Endothelial cell (in vitro differentiated cells): ENCODE measurements at regions not wholly inside any gene's neighbourhood (a gene's known extent, or its start where the extent isn't known, plus 50 kb on each side); places are given as distances from the start of the nearest gene placed in this dataset.

Source experiments
- DNase-seq: peaks from one replicate; pipeline ENCODE4 v3.0.0; 2021; ENCODE audit warnings: low spot score
- H3K27ac Mint-ChIP-seq: one replicate; pipeline ENCODE4 v1.8.0; 2021; ENCODE audit warnings: mixed read lengths, inconsistent platforms; ENCODE audit not compliant: unreplicated experiment
- H3K27me3 Mint-ChIP-seq: one replicate; pipeline ENCODE4 v1.8.0; 2021; ENCODE audit warnings: mild to moderate bottlenecking, moderate library complexity, mixed read lengths, inconsistent platforms; ENCODE audit not compliant: unreplicated experiment
- H3K36me3 Mint-ChIP-seq: one replicate; pipeline ENCODE4 v1.8.0; 2021; ENCODE audit warnings: mild to moderate bottlenecking, low read depth, mixed read lengths, inconsistent platforms; ENCODE audit not compliant: unreplicated experiment
- H3K4me1 Mint-ChIP-seq: one replicate; pipeline ENCODE4 v1.8.0; 2021; ENCODE audit warnings: mild to moderate bottlenecking, mixed read lengths, inconsistent platforms; ENCODE audit not compliant: unreplicated experiment
- H3K4me3 Mint-ChIP-seq: one replicate; pipeline ENCODE4 v1.8.0; 2021; ENCODE audit warnings: mild to moderate bottlenecking, mixed read lengths, inconsistent platforms; ENCODE audit not compliant: unreplicated experiment
- H3K9me3 Mint-ChIP-seq: one replicate; pipeline ENCODE4 v1.8.0; 2021; ENCODE audit warnings: mixed read lengths, inconsistent platforms; ENCODE audit not compliant: unreplicated experiment
- TF ChIP-seq, protein P1 (sequence below): fragments of 200-600 bp; sonication (generic); IDR thresholded peaks from one replicate; pipeline ENCODE4 v1.5.0; 2021; ENCODE audit warnings: antibody characterized with exemption; ENCODE audit not compliant: unreplicated experiment

DNA sequence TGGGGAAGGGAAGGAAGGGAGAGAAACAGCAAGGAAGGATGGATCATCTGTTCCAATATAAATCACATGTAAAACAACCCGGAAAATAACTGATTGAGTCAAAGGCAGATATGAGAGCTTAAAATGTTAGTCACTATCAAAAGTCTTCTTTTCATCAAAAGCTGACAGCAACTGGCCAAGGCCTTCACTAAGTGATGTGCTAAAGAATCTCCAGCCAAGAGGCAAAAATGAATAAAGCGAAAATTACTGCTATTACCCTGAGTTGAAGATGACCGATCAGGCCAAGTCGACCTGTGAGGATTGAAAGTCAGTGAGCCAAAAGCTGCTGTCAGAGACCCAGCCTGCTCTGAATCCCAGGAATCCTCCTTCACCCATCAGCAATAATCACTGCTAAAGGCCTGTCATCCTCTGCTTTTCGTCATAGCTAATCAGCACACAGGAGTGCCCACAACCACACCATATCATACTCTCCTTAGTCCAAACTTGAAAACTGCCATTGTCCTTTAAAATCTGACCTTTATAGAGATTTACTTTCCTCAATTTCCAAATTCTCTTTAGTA lies 736.9 kb downstream of the TLE1 start:
- Mint-ChIP-seq H3K4me1 (peaks cover 2% of the 10 kb centered on the region), H3K27ac (no peak overlapping the region), H3K9me3 (no peaks in the 10 kb centered on the region), H3K27me3 (no peaks in the 10 kb centered on the region), H3K4me3 (no peak overlapping the region), H3K36me3 (no peaks in the 10 kb centered on the region)
- TF ChIP-seq, protein P1, sequence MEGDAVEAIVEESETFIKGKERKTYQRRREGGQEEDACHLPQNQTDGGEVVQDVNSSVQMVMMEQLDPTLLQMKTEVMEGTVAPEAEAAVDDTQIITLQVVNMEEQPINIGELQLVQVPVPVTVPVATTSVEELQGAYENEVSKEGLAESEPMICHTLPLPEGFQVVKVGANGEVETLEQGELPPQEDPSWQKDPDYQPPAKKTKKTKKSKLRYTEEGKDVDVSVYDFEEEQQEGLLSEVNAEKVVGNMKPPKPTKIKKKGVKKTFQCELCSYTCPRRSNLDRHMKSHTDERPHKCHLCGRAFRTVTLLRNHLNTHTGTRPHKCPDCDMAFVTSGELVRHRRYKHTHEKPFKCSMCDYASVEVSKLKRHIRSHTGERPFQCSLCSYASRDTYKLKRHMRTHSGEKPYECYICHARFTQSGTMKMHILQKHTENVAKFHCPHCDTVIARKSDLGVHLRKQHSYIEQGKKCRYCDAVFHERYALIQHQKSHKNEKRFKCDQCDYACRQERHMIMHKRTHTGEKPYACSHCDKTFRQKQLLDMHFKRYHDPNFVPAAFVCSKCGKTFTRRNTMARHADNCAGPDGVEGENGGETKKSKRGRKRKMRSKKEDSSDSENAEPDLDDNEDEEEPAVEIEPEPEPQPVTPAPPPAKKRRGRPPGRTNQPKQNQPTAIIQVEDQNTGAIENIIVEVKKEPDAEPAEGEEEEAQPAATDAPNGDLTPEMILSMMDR = no peak
- no peak for DNase-seq

DNA sequence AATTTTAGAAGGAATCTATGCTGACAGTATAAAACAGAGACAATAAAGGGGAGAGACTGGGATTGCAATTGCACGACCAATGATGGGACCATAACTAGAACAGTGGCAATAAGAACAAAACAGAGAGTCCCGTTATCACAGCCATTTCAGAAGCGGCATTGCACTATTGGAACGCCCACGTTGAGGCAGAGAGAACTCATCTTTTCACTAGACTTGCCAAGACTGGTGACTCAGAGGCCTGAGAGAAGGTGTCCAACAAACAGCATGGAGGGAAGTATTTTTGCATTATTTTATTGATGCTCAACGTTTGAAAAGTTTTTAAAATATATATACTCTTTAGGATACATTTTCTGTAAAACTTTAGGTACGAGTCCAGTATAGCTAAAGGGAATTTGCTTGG lies 737.7 kb downstream of the TLE1 start:
- Mint-ChIP-seq H3K9me3 (no peaks in the 10 kb centered on the region), H3K4me1 (no peaks in the 10 kb centered on the region), H3K4me3 (no peak overlapping the region), H3K36me3 (no peaks in the 10 kb centered on the region), H3K27me3 (no peaks in the 10 kb centered on the region), H3K27ac (no peak overlapping the region)
- TF ChIP-seq, protein P1 = no peak
- DNase-seq = no peak

DNA sequence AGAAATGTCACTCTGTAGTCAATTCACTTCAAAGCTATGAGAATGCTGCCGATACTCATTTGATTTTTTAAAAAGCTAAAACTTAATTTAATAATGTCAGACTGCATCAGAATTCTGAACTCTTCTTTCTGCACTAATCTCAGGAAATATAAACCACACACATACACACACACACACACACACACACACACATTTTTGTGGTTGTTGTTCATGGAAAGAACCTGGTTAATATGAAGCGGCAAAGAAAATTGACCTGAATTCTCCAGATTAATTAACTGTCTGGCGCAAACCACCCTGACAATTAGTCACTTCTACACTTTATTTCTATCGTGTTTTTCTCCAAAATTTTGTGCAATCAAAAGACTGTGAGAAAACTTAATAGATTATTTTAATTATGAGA lies 740.5 kb downstream of the TLE1 start:
- TF ChIP-seq, protein P1 = no peak
- H3K4me1 Mint-ChIP-seq = no peaks in the 10 kb centered on the region
- H3K27ac Mint-ChIP-seq = no peak overlapping the region

DNA sequence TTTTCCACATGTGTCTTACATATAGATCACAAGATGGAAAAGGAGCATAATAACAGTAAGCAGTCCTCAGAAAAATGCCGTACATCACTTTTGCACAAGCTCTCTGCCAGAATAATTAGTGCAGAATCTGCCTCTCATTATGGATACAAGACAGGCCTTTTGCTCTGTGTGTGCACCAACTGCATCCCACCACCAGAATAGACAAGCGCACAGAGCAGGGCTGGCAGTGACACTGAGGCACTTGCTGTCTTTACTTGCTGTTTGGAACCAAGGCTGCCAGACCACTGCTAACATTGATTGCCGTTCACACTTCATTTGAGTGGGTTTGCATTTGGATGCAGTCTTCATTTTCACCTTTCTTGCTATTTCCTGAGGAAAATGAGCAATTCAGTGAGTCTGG lies 741.3 kb downstream of the TLE1 start:
- H3K27me3 Mint-ChIP-seq = no peaks in the 10 kb centered on the region
- TF ChIP-seq, protein P1 = no peak
- H3K4me1 Mint-ChIP-seq = no peaks in the 10 kb centered on the region
- no peak for DNase-seq
- H3K27ac Mint-ChIP-seq = no peak overlapping the region
- H3K9me3 Mint-ChIP-seq = no peaks in the 10 kb centered on the region
- no peaks in the 10 kb centered on the region for H3K36me3 Mint-ChIP-seq
- H3K4me3 Mint-ChIP-seq = no peak overlapping the region

More for the DNA sequence above, 740.5 kb downstream of the TLE1 start:
- no peak overlapping the region for H3K4me3 Mint-ChIP-seq
- H3K27me3 Mint-ChIP-seq = no peaks in the 10 kb centered on the region
- no peaks in the 10 kb centered on the region for H3K36me3 Mint-ChIP-seq
- no peaks in the 10 kb centered on the region for H3K9me3 Mint-ChIP-seq
- no peak for DNase-seq

DNA sequence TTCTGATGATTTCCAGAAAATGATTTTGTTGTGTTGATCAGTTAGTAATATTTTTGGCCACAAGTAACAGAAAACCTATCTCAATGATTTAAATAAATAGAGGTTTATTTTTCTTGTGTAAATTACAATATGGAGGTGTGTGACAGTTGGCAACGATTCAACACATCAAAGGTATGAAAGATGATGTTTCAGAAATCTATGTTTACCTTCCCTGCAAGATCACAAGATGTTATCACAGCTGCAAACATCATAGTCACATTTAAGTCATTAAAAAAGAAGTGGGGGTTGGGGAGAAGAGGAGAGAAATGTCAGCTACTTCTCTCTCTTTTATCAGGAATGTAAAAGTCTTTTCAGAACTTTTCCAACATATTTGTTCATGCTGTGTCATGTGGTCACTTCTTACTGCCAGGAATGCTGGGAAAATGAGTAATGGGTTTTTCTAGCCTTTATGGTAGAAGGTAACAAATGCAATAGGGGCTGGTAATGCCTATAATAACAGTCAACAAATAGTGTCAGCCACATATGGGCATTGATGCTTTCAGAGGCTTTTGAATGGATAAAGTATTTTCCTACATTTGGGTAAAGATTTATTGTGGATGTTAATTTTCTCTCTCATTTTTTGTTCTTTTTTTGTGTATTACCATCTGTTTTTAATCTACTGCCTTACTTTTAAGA lies 742.7 kb downstream of the TLE1 start:
- no peaks in the 10 kb centered on the region for H3K9me3 Mint-ChIP-seq
- TF ChIP-seq, protein P1 = no peak
- H3K36me3 Mint-ChIP-seq = no peaks in the 10 kb centered on the region
- no peak overlapping the region for H3K27ac Mint-ChIP-seq
- DNase-seq = no peak
- no peaks in the 10 kb centered on the region for H3K27me3 Mint-ChIP-seq
- H3K4me3 Mint-ChIP-seq = no peak overlapping the region
- H3K4me1 Mint-ChIP-seq = no peaks in the 10 kb centered on the region
